GM21447 (cell line): ENCODE measurements at regions not wholly inside any gene's neighbourhood (a gene's known extent, or its start where the extent isn't known, plus 50 kb on each side); places are given as distances from the start of the nearest gene placed in this dataset.

ENCODE experiments used
- ATAC-seq: cut with Tn5 transposase; IDR thresholded peaks from one replicate; pipeline ENCODE4 v1.9.1; 2021; ENCODE audit not compliant: unreplicated experiment

- ATAC-seq, result no peak
These were observed 58.6 kb upstream of the IGFBP2 start for GRCh38 chr2:216574586-216574985.

- ATAC-seq, result no peak
These were observed 57.8 kb upstream of the IGFBP2 start for GRCh38 chr2:216575465-216575864.

- no peak for ATAC-seq
These were observed 56.6 kb upstream of the IGFBP2 start for GRCh38 chr2:216576616-216577015.

GRCh38 chr2:216578325-216578724 lies 54.9 kb upstream of the IGFBP2 start:
- no peak for ATAC-seq

- ATAC-seq, result no peak
These were observed 50.1 kb upstream of the IGFBP2 start for GRCh38 chr2:216583147-216583546.
